ENCODE measurements at regions not wholly inside any gene's neighbourhood (a gene's known extent, or its start where the extent isn't known, plus 50 kb on each side); places are given as distances from the start of the nearest gene placed in this dataset.
A peak's percentile ranks its signal among the peaks of the same experiment; 100 is the strongest.

DNA sequence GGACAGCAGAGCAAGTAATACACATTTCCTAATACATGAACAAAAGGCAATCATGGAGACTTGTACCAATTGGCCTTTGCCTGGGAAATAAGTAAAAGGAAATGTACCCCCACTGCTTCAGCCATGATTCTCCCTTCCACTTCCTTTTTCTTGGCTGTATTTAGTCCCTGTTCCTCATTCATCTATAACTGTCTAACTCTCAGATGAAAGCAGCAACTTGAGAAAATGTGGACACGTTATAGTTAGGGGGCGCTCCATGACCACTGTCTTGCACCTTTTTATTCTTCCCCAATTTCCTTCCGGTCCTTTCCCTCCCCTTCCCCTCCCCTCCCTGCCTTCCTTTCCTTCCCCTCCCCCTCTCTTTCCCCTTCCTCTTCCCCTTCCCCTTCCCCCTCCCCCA is 61.3 kb upstream of the BARX2 start:
- TF ChIP-seq CTCF (conservative IDR thresholded peaks at IDR 0.05; ENCODE audit: low read depth in 2 of 2) (peak in 1 of 2 experiments; percentile 37; a peak in 2 of 4 replicates), STAT1 (IDR thresholded peaks at IDR 0.05; ENCODE audit: unreplicated experiment) (no peak)
- Histone ChIP-seq H3K9me2 (ENCODE audit: insufficient read depth) (no peaks in the 10 kb centered on the region), H3K27ac (ENCODE audit: low read depth) (no peak overlapping the region), H3K4me2 (no peak overlapping the region), H3K4me3 (no peak overlapping the region), H3K4me1 (ENCODE audit: insufficient read depth) (peaks cover 17% of the 10 kb centered on the region), H2AFZ (no peak overlapping the region; the same call in 1 of the 2 replicates), H4K20me1 (replicated peaks; ENCODE audit: insufficient read depth) (no peaks in the 10 kb centered on the region), H3K79me2 (replicated peaks; ENCODE audit: insufficient read depth) (no peaks in the 10 kb centered on the region), H3K36me3 (ENCODE audit: insufficient read depth) (no peaks in the 10 kb centered on the region), H3F3A (replicated peaks; ENCODE audit: low read depth) (no peaks in the 10 kb centered on the region), H3K27me3 (ENCODE audit: insufficient read depth) (no peaks in the 10 kb centered on the region)
- Mint-ChIP-seq H3K4me1 (peaks cover 45% of the 10 kb centered on the region), H3K27me3 (ENCODE audit: insufficient read depth, low read depth, poor library complexity) (peaks cover 6% of the 10 kb centered on the region), H3K36me3 (ENCODE audit: low read depth) (no peaks in the 10 kb centered on the region), H3K4me3 (no peak overlapping the region), H3K9me3 (peaks cover 6% of the 10 kb centered on the region; the same call in 2 of the 3 replicates), H3K27ac (no peak overlapping the region)
- DNase-seq (ENCODE audit: low spot score) (no peak), ATAC-seq (no peak)

DNA sequence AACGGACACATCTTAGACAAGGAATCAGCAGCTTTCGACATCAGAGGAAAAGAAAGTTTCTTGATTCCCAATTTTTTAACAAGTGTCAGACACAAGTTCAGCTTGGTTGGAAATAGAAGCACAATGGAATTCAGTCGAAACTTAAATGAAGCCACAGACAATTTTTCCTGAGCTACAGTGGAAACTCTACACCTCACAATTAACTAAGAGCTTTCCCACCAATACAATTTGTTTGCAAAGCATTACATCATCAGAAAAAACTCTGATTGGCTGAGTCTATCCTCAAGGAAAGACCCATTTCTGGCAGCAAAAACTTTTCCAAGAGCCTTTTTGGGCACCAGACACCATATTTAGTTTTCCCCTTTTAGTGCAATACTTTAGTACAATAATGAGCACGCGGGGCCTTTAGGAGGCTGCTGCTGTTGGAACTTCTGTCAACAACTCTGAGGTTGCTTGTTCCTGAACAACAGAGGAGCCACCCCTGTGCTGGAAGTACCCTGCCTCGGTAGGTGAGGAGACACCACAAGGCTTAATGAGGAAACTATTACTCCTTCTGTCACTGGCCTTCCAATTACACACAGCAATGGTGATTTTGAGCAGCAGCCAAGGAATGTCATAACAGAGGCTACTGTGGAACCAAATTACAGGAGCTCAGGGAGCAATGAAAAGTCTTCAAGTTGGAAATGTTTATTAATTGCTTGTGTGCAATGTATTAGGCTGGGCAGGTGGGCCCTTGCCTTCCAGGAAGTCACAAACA is 61.9 kb upstream of the BARX2 start:
- H3K27me3 Mint-ChIP-seq (ENCODE audit: insufficient read depth, low read depth, poor library complexity) = peaks cover 10% of the 10 kb centered on the region
- H3K36me3 ChIP-seq (ENCODE audit: insufficient read depth) = no peaks in the 10 kb centered on the region
- no peaks in the 10 kb centered on the region for H3K79me2 ChIP-seq (replicated peaks; ENCODE audit: insufficient read depth)
- no peak overlapping the region for H3K4me3 Mint-ChIP-seq
- no peaks in the 10 kb centered on the region for H3F3A ChIP-seq (replicated peaks; ENCODE audit: low read depth)
- DNase-seq (ENCODE audit: low spot score) (no peak), ATAC-seq (no peak)
- H2AFZ ChIP-seq = peak overlapping the region; percentile 83; the same call in 1 of the 2 replicates
- peaks cover 6% of the 10 kb centered on the region; the same call in 2 of the 3 replicates for H3K9me3 Mint-ChIP-seq
- H3K4me3 ChIP-seq = no peak overlapping the region
- no peaks in the 10 kb centered on the region for H4K20me1 ChIP-seq (replicated peaks; ENCODE audit: insufficient read depth)
- no peak overlapping the region for H3K27ac Mint-ChIP-seq
- no peak overlapping the region for H3K4me2 ChIP-seq
- peaks cover 39% of the 10 kb centered on the region for H3K4me1 Mint-ChIP-seq
- no peak overlapping the region for H3K27ac ChIP-seq (ENCODE audit: low read depth)
- no peaks in the 10 kb centered on the region for H3K36me3 Mint-ChIP-seq (ENCODE audit: low read depth)
- H3K9me2 ChIP-seq (ENCODE audit: insufficient read depth) = no peaks in the 10 kb centered on the region
- peaks cover 11% of the 10 kb centered on the region for H3K4me1 ChIP-seq (ENCODE audit: insufficient read depth)
- no peaks in the 10 kb centered on the region for H3K27me3 ChIP-seq (ENCODE audit: insufficient read depth)
- no peak for TF ChIP-seq REST (IDR thresholded peaks at IDR 0.05; ENCODE audit: unreplicated experiment)
- TF ChIP-seq, protein P1, sequence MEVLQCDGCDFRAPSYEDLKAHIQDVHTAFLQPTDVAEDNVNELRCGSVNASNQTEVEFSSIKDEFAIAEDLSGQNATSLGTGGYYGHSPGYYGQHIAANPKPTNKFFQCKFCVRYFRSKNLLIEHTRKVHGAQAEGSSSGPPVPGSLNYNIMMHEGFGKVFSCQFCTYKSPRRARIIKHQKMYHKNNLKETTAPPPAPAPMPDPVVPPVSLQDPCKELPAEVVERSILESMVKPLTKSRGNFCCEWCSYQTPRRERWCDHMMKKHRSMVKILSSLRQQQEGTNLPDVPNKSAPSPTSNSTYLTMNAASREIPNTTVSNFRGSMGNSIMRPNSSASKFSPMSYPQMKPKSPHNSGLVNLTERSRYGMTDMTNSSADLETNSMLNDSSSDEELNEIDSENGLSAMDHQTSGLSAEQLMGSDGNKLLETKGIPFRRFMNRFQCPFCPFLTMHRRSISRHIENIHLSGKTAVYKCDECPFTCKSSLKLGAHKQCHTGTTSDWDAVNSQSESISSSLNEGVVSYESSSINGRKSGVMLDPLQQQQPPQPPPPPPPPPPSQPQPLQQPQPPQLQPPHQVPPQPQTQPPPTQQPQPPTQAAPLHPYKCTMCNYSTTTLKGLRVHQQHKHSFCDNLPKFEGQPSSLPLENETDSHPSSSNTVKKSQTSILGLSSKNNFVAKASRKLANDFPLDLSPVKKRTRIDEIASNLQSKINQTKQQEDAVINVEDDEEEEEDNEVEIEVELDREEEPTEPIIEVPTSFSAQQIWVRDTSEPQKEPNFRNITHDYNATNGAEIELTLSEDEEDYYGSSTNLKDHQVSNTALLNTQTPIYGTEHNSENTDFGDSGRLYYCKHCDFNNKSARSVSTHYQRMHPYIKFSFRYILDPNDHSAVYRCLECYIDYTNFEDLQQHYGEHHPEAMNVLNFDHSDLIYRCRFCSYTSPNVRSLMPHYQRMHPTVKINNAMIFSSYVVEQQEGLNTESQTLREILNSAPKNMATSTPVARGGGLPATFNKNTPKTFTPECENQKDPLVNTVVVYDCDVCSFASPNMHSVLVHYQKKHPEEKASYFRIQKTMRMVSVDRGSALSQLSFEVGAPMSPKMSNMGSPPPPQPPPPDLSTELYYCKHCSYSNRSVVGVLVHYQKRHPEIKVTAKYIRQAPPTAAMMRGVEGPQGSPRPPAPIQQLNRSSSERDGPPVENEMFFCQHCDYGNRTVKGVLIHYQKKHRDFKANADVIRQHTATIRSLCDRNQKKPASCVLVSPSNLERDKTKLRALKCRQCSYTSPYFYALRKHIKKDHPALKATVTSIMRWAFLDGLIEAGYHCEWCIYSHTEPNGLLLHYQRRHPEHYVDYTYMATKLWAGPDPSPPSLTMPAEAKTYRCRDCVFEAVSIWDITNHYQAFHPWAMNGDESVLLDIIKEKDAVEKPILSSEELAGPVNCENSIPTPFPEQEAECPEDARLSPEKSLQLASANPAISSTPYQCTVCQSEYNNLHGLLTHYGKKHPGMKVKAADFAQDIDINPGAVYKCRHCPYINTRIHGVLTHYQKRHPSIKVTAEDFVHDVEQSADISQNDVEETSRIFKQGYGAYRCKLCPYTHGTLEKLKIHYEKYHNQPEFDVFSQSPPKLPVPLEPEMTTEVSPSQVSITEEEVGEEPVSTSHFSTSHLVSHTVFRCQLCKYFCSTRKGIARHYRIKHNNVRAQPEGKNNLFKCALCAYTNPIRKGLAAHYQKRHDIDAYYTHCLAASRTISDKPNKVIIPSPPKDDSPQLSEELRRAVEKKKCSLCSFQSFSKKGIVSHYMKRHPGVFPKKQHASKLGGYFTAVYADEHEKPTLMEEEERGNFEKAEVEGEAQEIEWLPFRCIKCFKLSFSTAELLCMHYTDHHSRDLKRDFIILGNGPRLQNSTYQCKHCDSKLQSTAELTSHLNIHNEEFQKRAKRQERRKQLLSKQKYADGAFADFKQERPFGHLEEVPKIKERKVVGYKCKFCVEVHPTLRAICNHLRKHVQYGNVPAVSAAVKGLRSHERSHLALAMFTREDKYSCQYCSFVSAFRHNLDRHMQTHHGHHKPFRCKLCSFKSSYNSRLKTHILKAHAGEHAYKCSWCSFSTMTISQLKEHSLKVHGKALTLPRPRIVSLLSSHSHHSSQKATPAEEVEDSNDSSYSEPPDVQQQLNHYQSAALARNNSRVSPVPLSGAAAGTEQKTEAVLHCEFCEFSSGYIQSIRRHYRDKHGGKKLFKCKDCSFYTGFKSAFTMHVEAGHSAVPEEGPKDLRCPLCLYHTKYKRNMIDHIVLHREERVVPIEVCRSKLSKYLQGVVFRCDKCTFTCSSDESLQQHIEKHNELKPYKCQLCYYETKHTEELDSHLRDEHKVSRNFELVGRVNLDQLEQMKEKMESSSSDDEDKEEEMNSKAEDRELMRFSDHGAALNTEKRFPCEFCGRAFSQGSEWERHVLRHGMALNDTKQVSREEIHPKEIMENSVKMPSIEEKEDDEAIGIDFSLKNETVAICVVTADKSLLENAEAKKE (CRISPR knock-in tag; IDR thresholded peaks at IDR 0.05) = no peak
- TF ChIP-seq CREB1 (CRISPR knock-in tag; IDR thresholded peaks at IDR 0.05; ENCODE audit: low read depth) = no peak
- no peak for TF ChIP-seq NANOG (IDR thresholded peaks at IDR 0.05; ENCODE audit: borderline replicate concordance)
- no peak for TF ChIP-seq ZNF331 (CRISPR knock-in tag; IDR thresholded peaks at IDR 0.05; ENCODE audit: low read depth)

All from GM23338 (cell line).